T-cell (primary cell): ENCODE measurements at regions not wholly inside any gene's neighbourhood (a gene's known extent, or its start where the extent isn't known, plus 50 kb on each side); places are given as distances from the start of the nearest gene placed in this dataset.

Source experiments
- ATAC-seq, 4 experiments: fragments of 200-7000 bp in 3 of 4; fragments of 150-1000 bp in 1 of 4; cut with Tn5 transposase; replicated peaks in 1 of 4; 1 replicate in 3 of 4; 2 replicates in 1 of 4; pipeline ENCODE4 v1.10.0; 2021; ENCODE audit warnings: moderate library complexity in 3 of 4, mild to moderate bottlenecking in 2 of 4, moderate number of reproducible peaks in 1 of 4
- CTCF ChIA-PET, 2 donors: fragments of 300-600 bp; sonication (Branson Sonifier 250); formaldehyde crosslinking; loops; one replicate each; lab custom pipeline; 2022; ENCODE audit warnings: antibody characterized with exemption in 2 of 2; lab: Charles Lee
- POLR2A ChIA-PET, 2 donors: fragments of 300-600 bp; sonication (Branson Sonifier 250); formaldehyde crosslinking; loops; one replicate each; lab custom pipeline; 2022; ENCODE audit warnings: antibody characterized with exemption in 2 of 2; lab: Charles Lee
- DNase-seq, 35 experiments: peaks; one replicate each; pipeline versions ENCODE4 v3.0.0 to v3.0.0-alpha.2; 2013 to 2023
- H3K27ac ChIP-seq: one replicate; pipeline ENCODE4 v1.5.1; 2013; ENCODE audit warnings: low read length
- H3K27me3 ChIP-seq, 2 experiments: replicated peaks in 1 of 2; 1 replicate in 1 of 2; 2 replicates in 1 of 2; pipeline versions ENCODE4 v1.6.1 to v1.7.0; 2013; ENCODE audit warnings: low read length in 1 of 2, mixed read lengths in 1 of 2; ENCODE audit not compliant: control insufficient read depth in 2 of 2, insufficient read depth in 2 of 2; ENCODE audit errors: extremely low read depth in 1 of 2
- H3K36me3 ChIP-seq, 2 donors: 1 replicate in 1 of 2; 2 replicates in 1 of 2; pipeline versions ENCODE4 v1.6.1 to v1.7.0; 2013; ENCODE audit warnings: low read length in 1 of 2; ENCODE audit not compliant: control insufficient read depth in 2 of 2, insufficient read depth in 1 of 2; ENCODE audit errors: extremely low read depth in 1 of 2
- H3K4me1 ChIP-seq, 2 experiments: 1 replicate in 1 of 2; 2 replicates in 1 of 2; pipeline versions ENCODE4 v1.6.1 to v1.7.0; 2013; ENCODE audit warnings: low read length in 2 of 2, mixed read lengths in 1 of 2; ENCODE audit not compliant: insufficient read depth in 2 of 2, control insufficient read depth in 1 of 2; ENCODE audit errors: extremely low read depth in 1 of 2
- H3K4me3 ChIP-seq, 2 donors: 1 replicate in 1 of 2; 2 replicates in 1 of 2; pipeline versions ENCODE4 v1.5.1 to v1.7.0; 2013; ENCODE audit warnings: mild to moderate bottlenecking in 2 of 2, low read length in 1 of 2, moderate library complexity in 1 of 2; ENCODE audit not compliant: control insufficient read depth in 1 of 2; ENCODE audit errors: extremely low read depth in 1 of 2
- H3K9me3 ChIP-seq: 2 replicates; pipeline ENCODE4 v1.7.0; 2013
- H3K27ac Mint-ChIP-seq, 2 donors: one replicate each; pipeline ENCODE4 v1.8.0; 2020 to 2021; ENCODE audit warnings: mild to moderate bottlenecking in 2 of 2, mixed read lengths in 2 of 2
- H3K27me3 Mint-ChIP-seq, 2 donors: one replicate each; pipeline ENCODE4 v1.8.0; 2021 to 2022; ENCODE audit warnings: mixed read lengths in 2 of 2
- H3K36me3 Mint-ChIP-seq: one replicate; pipeline ENCODE4 v1.8.0; 2021; ENCODE audit warnings: mixed read lengths
- H3K4me1 Mint-ChIP-seq, 3 donors: one replicate each; pipeline ENCODE4 v1.8.0; 2020 to 2022; ENCODE audit warnings: mixed read lengths in 3 of 3, mild to moderate bottlenecking in 1 of 3
- H3K4me3 Mint-ChIP-seq, 3 donors: one replicate each; pipeline ENCODE4 v1.8.0; 2020 to 2022; ENCODE audit warnings: mild to moderate bottlenecking in 3 of 3, mixed read lengths in 3 of 3, moderate library complexity in 3 of 3
- H3K9me3 Mint-ChIP-seq, 3 donors: one replicate each; pipeline ENCODE4 v1.8.0; 2020 to 2022; ENCODE audit warnings: mixed read lengths in 3 of 3
- WGBS: methylation state at CpG from one replicate; pipeline ENCODE4 v1.1.5; 2013; ENCODE audit warnings: missing lambda C conversion rate; ENCODE audit not compliant: insufficient coverage; 5-methylcytosine and 5-hydroxymethylcytosine counted together

- DNase-seq (no peak), ATAC-seq (no peak)
- H3K9me3 ChIP-seq: no peaks in the 10 kb centered on the region
- H3K9me3 Mint-ChIP-seq: peaks cover 0 to 7% (median 3%) of the 10 kb centered on the region in 3 donors
- H3K4me1 ChIP-seq: no peaks in the 10 kb centered on the region
- ChIA-PET CTCF (no interaction called here), POLR2A (no interaction called here)
- no peak overlapping the region for H3K27ac Mint-ChIP-seq
- peaks cover 0 to 4% of the 10 kb centered on the region in 2 donors for H3K27me3 Mint-ChIP-seq
- WGBS: no CpG with 5 or more reads among the region's 1 CpG
- H3K4me1 Mint-ChIP-seq: no peaks in the 10 kb centered on the region
- H3K4me3 Mint-ChIP-seq: no peak overlapping the region
- H3K36me3 ChIP-seq: no peaks in the 10 kb centered on the region
- H3K27me3 ChIP-seq: no peaks in the 10 kb centered on the region
- no peak overlapping the region for H3K4me3 ChIP-seq
- H3K27ac ChIP-seq: no peak overlapping the region
- no peaks in the 10 kb centered on the region for H3K36me3 Mint-ChIP-seq
Observed at GRCh38 chr16:77030600-77030999, 160.4 kb upstream of the MON1B start.

GRCh38 chr16:77033516-77033915 is 157.5 kb upstream of the MON1B start:
- no CpG with 5 or more reads among the region's 2 CpGs for WGBS
- no peak overlapping the region for H3K4me3 Mint-ChIP-seq
- H3K4me1 Mint-ChIP-seq: no peaks in the 10 kb centered on the region
- Histone ChIP-seq H3K36me3 (no peaks in the 10 kb centered on the region), H3K27me3 (no peaks in the 10 kb centered on the region), H3K9me3 (no peaks in the 10 kb centered on the region), H3K4me1 (no peaks in the 10 kb centered on the region), H3K4me3 (no peak overlapping the region), H3K27ac (no peak overlapping the region)
- H3K27ac Mint-ChIP-seq: no peak overlapping the region
- ChIA-PET CTCF (interaction anchor here in 1 of 2 donors (0.5 kb wide), 1 partner anchor 156 kb away, joined by 3 read pairs; no protein-coding TSS in a partner anchor), POLR2A (no interaction called here)
- no peaks in the 10 kb centered on the region for H3K36me3 Mint-ChIP-seq
- peaks cover 0 to 4% of the 10 kb centered on the region in 2 donors for H3K27me3 Mint-ChIP-seq
- H3K9me3 Mint-ChIP-seq: peaks cover 3 to 14% (median 5%) of the 10 kb centered on the region in 3 donors
- no peak for ATAC-seq
- no peak for DNase-seq

GRCh38 chr16:77035361-77035760 is 155.6 kb upstream of the MON1B start:
- Mint-ChIP-seq H3K27ac (no peak overlapping the region), H3K4me1 (no peaks in the 10 kb centered on the region), H3K27me3 (no peaks in the 10 kb centered on the region), H3K4me3 (no peak overlapping the region), H3K9me3 (peaks cover 3 to 14% (median 5%) of the 10 kb centered on the region in 3 donors), H3K36me3 (no peaks in the 10 kb centered on the region)
- Histone ChIP-seq H3K4me3 (no peak overlapping the region), H3K9me3 (no peaks in the 10 kb centered on the region), H3K27ac (no peak overlapping the region), H3K36me3 (no peaks in the 10 kb centered on the region), H3K4me1 (no peaks in the 10 kb centered on the region), H3K27me3 (no peaks in the 10 kb centered on the region)
- ATAC-seq (no peak), DNase-seq (no peak)
- CTCF ChIA-PET: no interaction called here
- POLR2A ChIA-PET: no interaction called here

- WGBS: 50% methylated on average over 2 of the region's 2 CpGs
- no peak overlapping the region for H3K27ac Mint-ChIP-seq
- ATAC-seq: no peak
- no peaks in the 10 kb centered on the region for H3K27me3 ChIP-seq
- H3K4me3 Mint-ChIP-seq: no peak overlapping the region
- H3K9me3 Mint-ChIP-seq: peaks cover 3 to 14% (median 5%) of the 10 kb centered on the region in 3 donors
- ChIA-PET POLR2A (no interaction called here), CTCF (no interaction called here)
- H3K4me1 ChIP-seq: no peaks in the 10 kb centered on the region
- H3K9me3 ChIP-seq: no peaks in the 10 kb centered on the region
- H3K36me3 Mint-ChIP-seq: no peaks in the 10 kb centered on the region
- no peaks in the 10 kb centered on the region for H3K4me1 Mint-ChIP-seq
- no peak overlapping the region for H3K4me3 ChIP-seq
- H3K36me3 ChIP-seq: no peaks in the 10 kb centered on the region
- DNase-seq: no peak
- no peaks in the 10 kb centered on the region for H3K27me3 Mint-ChIP-seq
- no peak overlapping the region for H3K27ac ChIP-seq
Observed at GRCh38 chr16:77037696-77038347, 153.2 kb upstream of the MON1B start.

GRCh38 chr16:77041468-77041867 is 149.5 kb upstream of the MON1B start:
- Histone ChIP-seq H3K4me3 (no peak overlapping the region), H3K9me3 (no peaks in the 10 kb centered on the region), H3K27ac (no peak overlapping the region), H3K4me1 (no peaks in the 10 kb centered on the region), H3K36me3 (no peaks in the 10 kb centered on the region), H3K27me3 (no peaks in the 10 kb centered on the region)
- Mint-ChIP-seq H3K9me3 (no peaks in the 10 kb centered on the region), H3K4me1 (no peaks in the 10 kb centered on the region), H3K27ac (no peak overlapping the region), H3K4me3 (no peak overlapping the region), H3K36me3 (no peaks in the 10 kb centered on the region), H3K27me3 (peaks cover 5% of the 10 kb centered on the region in 2 donors)
- no CpG with 5 or more reads among the region's 5 CpGs for WGBS
- ChIA-PET CTCF (no interaction called here), POLR2A (no interaction called here)
- no peak for ATAC-seq
- no peak for DNase-seq

GRCh38 chr16:77043076-77043475 is 147.9 kb upstream of the MON1B start:
- Histone ChIP-seq H3K36me3 (no peaks in the 10 kb centered on the region), H3K9me3 (no peaks in the 10 kb centered on the region), H3K27ac (no peak overlapping the region), H3K4me3 (no peak overlapping the region), H3K27me3 (no peaks in the 10 kb centered on the region), H3K4me1 (no peaks in the 10 kb centered on the region)
- ATAC-seq (no peak), DNase-seq (no peak)
- Mint-ChIP-seq H3K27me3 (peaks cover 5% of the 10 kb centered on the region in 2 donors), H3K4me3 (no peak overlapping the region), H3K9me3 (no peaks in the 10 kb centered on the region), H3K27ac (no peak overlapping the region), H3K36me3 (no peaks in the 10 kb centered on the region), H3K4me1 (no peaks in the 10 kb centered on the region)
- POLR2A ChIA-PET: no interaction called here
- 100% methylated on average over 1 of the region's 1 CpG for WGBS
- CTCF ChIA-PET: no interaction called here

GRCh38 chr16:77046206-77046605 is 144.8 kb upstream of the MON1B start:
- no peaks in the 10 kb centered on the region for H3K4me1 Mint-ChIP-seq
- H3K4me3 Mint-ChIP-seq: no peak overlapping the region
- ATAC-seq (no peak), DNase-seq (no peak)
- Histone ChIP-seq H3K4me1 (no peaks in the 10 kb centered on the region), H3K27me3 (no peaks in the 10 kb centered on the region), H3K27ac (no peak overlapping the region), H3K36me3 (no peaks in the 10 kb centered on the region), H3K9me3 (no peaks in the 10 kb centered on the region), H3K4me3 (no peak overlapping the region)
- H3K27ac Mint-ChIP-seq: no peak overlapping the region
- H3K36me3 Mint-ChIP-seq: no peaks in the 10 kb centered on the region
- POLR2A ChIA-PET: no interaction called here
- no peaks in the 10 kb centered on the region for H3K9me3 Mint-ChIP-seq
- CTCF ChIA-PET: no interaction called here
- 90% methylated on average over 2 of the region's 4 CpGs for WGBS
- peaks cover 5% of the 10 kb centered on the region in 2 donors for H3K27me3 Mint-ChIP-seq
